ENCODE measurements at regions not wholly inside any gene's neighbourhood (a gene's known extent, or its start where the extent isn't known, plus 50 kb on each side); places are given as distances from the start of the nearest gene placed in this dataset.

GRCh38 chr6:8589941-8590729, 154.8 kb upstream of the SLC35B3 start:
- no peak overlapping the region for H2AK5ac ChIP-seq (ENCODE audit: low read depth, low read length)
- no peak overlapping the region for H3K18ac ChIP-seq (ENCODE audit: low read depth, low read length)
- no peak overlapping the region for H4K8ac ChIP-seq (ENCODE audit: low read depth in 2 of 2, low read length in 2 of 2)
- no peak overlapping the region for H4K5ac ChIP-seq (ENCODE audit: low read depth, low read length)
- no peak overlapping the region for H4K91ac ChIP-seq (ENCODE audit: insufficient read depth, low read depth, low read length)
- WGBS, 2 experiments (ENCODE audit: extremely low coverage in 2 of 2, insufficient read length in 1 of 2) = no CpG with 5 or more reads among the region's 7 CpGs
- dilution Hi-C loops (cut with HindIII; ENCODE audit: low sequenced_read_pairs, unreplicated experiment) = no loop called here
- peaks cover 4% of the 10 kb centered on the region for H3K9me3 ChIP-seq (ENCODE audit: control insufficient read depth, insufficient read depth, low read length)
- no peak overlapping the region for H3K23ac ChIP-seq (ENCODE audit: low read depth, low read length)
- H3K4ac ChIP-seq (ENCODE audit: low read depth, low read length) = no peak overlapping the region
- no peak for DNase-seq
- no peak overlapping the region for H3K27ac ChIP-seq (ENCODE audit: insufficient read depth, low read length)
- in situ Hi-C loops (cut with MboI; ENCODE audit: low sequenced_read_pairs) = no loop called here
- ChIA-PET POLR2A (ENCODE audit: unreplicated experiment) (no interaction called here), CTCF (no interaction called here)
- intact Hi-C loops (cut with micrococcal nuclease) = no loop called here
- H3K4me2 ChIP-seq (ENCODE audit: low read depth, low read length) = no peak overlapping the region
- no peaks in the 10 kb centered on the region for H3K27me3 ChIP-seq (ENCODE audit: control insufficient read depth, insufficient read depth, low read length)
- H3K4me3 ChIP-seq (ENCODE audit: insufficient read depth, low read depth, low read length) = no peak overlapping the region
- H3K9ac ChIP-seq (ENCODE audit: low read depth, low read length) = no peak overlapping the region
- H3K56ac ChIP-seq (ENCODE audit: extremely low read depth, insufficient read depth, low read length) = no peak overlapping the region
- no peak overlapping the region for H2BK120ac ChIP-seq (ENCODE audit: low read depth, low read length)
- no TSS peak for BruUV-seq (replicated peaks)
- H3K14ac ChIP-seq (replicated peaks; ENCODE audit: low read depth, low read length) = no peak overlapping the region
- no peaks in the 10 kb centered on the region for H3K79me1 ChIP-seq (ENCODE audit: low read depth in 1 of 2, low read length in 2 of 2)
- ATAC-seq (ENCODE audit: low read depth) = no peak
- H2BK5ac ChIP-seq (ENCODE audit: low read depth, low read length, poor library complexity, severe bottlenecking) = no peak overlapping the region
- H2AFZ ChIP-seq (replicated peaks; ENCODE audit: low read length, poor library complexity) = no peak overlapping the region
- H4K20me1 ChIP-seq (ENCODE audit: insufficient read depth, low read length) = no peaks in the 10 kb centered on the region
- H2BK15ac ChIP-seq (ENCODE audit: low read depth, low read length) = no peak overlapping the region
- TF ChIP-seq RAD21 (IDR thresholded peaks at IDR 0.05; ENCODE audit: low read length) = no peak
- no peak for TF ChIP-seq RFX5 (IDR thresholded peaks at IDR 0.05; ENCODE audit: low read depth, low read length)
- TF ChIP-seq CEBPB (IDR thresholded peaks at IDR 0.05; ENCODE audit: low read depth, low read length) = no peak
- TF ChIP-seq CTCF (conservative IDR thresholded peaks at IDR 0.05; ENCODE audit: low read depth, low read length) = no peak
- no peak for TF ChIP-seq NFE2L2 (IDR thresholded peaks at IDR 0.05; ENCODE audit: low read depth, low read length)
- TF ChIP-seq CHD1 (IDR thresholded peaks at IDR 0.05; ENCODE audit: low read depth, low read length) = no peak
- no peak for TF ChIP-seq SMC3 (IDR thresholded peaks at IDR 0.05; ENCODE audit: low read depth, low read length)
- TF ChIP-seq MAFK (IDR thresholded peaks at IDR 0.05; ENCODE audit: low read depth, low read length) = no peak
- TF ChIP-seq BHLHE40 (IDR thresholded peaks at IDR 0.05; ENCODE audit: low read depth, low read length) = no peak
- TF ChIP-seq ELK1 (IDR thresholded peaks at IDR 0.05; ENCODE audit: borderline replicate concordance, low read depth, low read length) = no peak
- no peak for TF ChIP-seq USF2 (IDR thresholded peaks at IDR 0.05; ENCODE audit: low read depth, low read length)
- no peak for TF ChIP-seq FOS (IDR thresholded peaks at IDR 0.05; ENCODE audit: low read depth, low read length)
- no peak for TF ChIP-seq MAZ (IDR thresholded peaks at IDR 0.05; ENCODE audit: borderline replicate concordance, low read depth, low read length)
- TF ChIP-seq MXI1 (IDR thresholded peaks at IDR 0.05; ENCODE audit: borderline replicate concordance, low read depth, low read length) = no peak
- TF ChIP-seq POLR2A (IDR thresholded peaks at IDR 0.05; ENCODE audit: low read depth, low read length) = no peak
- TF ChIP-seq RCOR1 (IDR thresholded peaks at IDR 0.05; ENCODE audit: insufficient replicate concordance, low read length) = no peak
- H3K9me1 ChIP-seq (ENCODE audit: insufficient read depth, low read length) = no peaks in the 10 kb centered on the region
- H3K4me1 ChIP-seq (ENCODE audit: control insufficient read depth, insufficient read depth, low read length) = no peaks in the 10 kb centered on the region
- no peak overlapping the region for H2AK9ac ChIP-seq (replicated peaks; ENCODE audit: low read depth, low read length, poor library complexity)
- H3K36me3 ChIP-seq (ENCODE audit: control insufficient read depth, insufficient read depth, low read length) = no peaks in the 10 kb centered on the region
- no peak overlapping the region for H2BK20ac ChIP-seq (ENCODE audit: low read depth, low read length)
